ENCODE measurements at regions not wholly inside any gene's neighbourhood (a gene's known extent, or its start where the extent isn't known, plus 50 kb on each side); places are given as distances from the start of the nearest gene placed in this dataset.
"Not testable (repeated sequence)": the region's sequence is repeated elsewhere in the genome, so short reads cannot be mapped to it uniquely, and the experiment has no call there.

DNA sequence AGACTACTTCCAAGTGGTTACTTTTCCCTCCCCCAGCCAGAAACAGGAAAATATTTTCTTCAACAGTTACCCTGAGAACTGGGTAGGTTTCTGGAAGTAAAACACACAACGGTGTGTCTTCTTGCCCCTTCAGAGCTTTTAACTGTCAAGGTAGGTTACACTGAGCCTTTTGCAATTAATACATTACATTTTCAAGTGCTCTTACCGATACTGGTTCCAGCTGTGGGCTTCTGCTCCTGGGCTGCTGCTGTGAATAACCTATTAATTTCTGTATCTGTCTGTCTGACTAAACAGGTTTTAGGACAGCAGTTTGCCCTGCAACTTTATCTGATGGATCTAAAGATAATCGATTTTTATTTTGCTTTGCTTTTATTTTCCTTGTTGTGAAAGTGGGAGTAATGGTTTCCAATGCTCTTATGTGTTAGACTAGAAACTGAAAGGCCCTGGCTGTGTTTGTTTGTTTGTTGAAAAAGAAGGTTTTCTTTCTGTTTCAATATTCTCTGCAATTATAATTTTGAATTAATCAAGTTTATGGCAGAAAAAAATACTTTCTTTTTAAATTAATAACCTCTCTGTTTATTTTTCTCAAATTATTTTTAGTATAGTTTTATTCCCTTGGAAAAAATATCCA, 196.7 kb upstream of the SLITRK6 start:
- no peak for DNase-seq
- no peaks in the 10 kb centered on the region for H3K36me3 ChIP-seq (replicated peaks; ENCODE audit: control insufficient read depth, insufficient read depth, low read length)
- no peak overlapping the region for H3K4me3 ChIP-seq (ENCODE audit: insufficient read depth, low read depth, low read length)
- no peaks in the 10 kb centered on the region for H3K27me3 ChIP-seq (ENCODE audit: control insufficient read depth, insufficient read depth, low read length)

DNA sequence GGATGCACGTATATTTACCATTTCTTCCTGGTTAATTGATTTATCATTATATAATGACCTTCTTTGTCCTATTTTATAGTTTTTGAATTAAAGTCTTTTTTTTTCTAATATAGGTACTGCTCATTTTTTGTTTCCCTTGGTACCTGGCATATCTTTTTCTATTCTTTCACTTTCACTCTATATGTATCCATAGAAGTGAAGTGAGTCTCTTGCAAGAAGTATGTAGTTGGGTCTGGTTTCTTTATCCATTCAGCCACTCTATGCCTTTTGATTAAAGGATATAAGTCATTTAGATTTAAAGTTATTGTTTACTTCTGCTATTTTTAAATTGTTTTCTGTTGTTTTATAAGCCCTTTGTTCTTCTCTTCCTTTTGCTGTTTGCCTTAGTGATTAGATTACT, 194.3 kb upstream of the SLITRK6 start:
- Histone ChIP-seq H3K36me3 (replicated peaks; ENCODE audit: control insufficient read depth, insufficient read depth, low read length) (no peaks in the 10 kb centered on the region), H3K4me3 (ENCODE audit: insufficient read depth, low read depth, low read length) (no peak overlapping the region), H3K27me3 (ENCODE audit: control insufficient read depth, insufficient read depth, low read length) (no peaks in the 10 kb centered on the region)
- no peak for DNase-seq

DNA sequence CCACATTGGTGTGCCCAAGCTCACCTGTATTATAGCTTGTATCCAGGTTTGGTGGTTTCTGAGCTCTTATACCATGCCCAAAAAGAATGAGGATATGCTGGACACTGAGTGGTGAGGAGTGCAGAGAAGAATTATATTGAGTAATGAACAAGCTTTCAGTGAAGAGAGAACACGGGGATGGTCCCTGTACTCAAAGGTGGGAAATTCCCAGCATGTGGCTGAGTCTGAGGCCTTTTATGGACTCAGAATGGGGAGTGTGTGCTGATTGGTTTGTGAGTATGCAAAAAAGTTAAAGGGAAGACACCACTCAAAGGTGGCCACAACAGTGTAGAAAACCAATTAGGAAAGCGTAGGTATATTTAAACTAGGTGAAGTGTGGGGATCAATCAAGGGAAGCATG, 191.2 kb upstream of the SLITRK6 start:
- H3K27me3 ChIP-seq (ENCODE audit: control insufficient read depth, insufficient read depth, low read length), result no peaks in the 10 kb centered on the region
- no peak overlapping the region for H3K4me3 ChIP-seq (ENCODE audit: insufficient read depth, low read depth, low read length)
- DNase-seq, result no peak
- no peaks in the 10 kb centered on the region for H3K36me3 ChIP-seq (replicated peaks; ENCODE audit: control insufficient read depth, insufficient read depth, low read length)

DNA sequence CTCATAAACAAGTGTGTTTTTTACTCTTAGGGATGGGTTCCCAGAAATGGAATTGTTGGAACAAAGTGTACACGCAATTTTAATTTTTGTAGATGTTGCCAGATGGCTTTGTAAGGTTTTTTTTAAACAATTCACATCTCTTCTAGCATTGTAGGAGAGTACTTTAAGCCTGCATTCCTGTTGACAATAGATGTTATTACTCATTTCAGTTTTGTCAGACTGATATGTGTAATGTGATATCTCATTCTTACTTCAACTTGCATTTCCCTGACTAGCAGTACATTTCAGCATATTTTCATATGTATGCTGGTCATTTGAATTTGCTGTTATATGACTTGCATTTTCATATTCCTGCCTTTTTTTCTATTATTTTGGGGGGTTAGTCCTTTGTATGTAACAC, 186.6 kb upstream of the SLITRK6 start:
- H3K4me3 ChIP-seq (ENCODE audit: insufficient read depth, low read depth, low read length), result no peak overlapping the region
- no peak for DNase-seq
- no peaks in the 10 kb centered on the region for H3K36me3 ChIP-seq (replicated peaks; ENCODE audit: control insufficient read depth, insufficient read depth, low read length)
- H3K27me3 ChIP-seq (ENCODE audit: control insufficient read depth, insufficient read depth, low read length), result no peaks in the 10 kb centered on the region

DNA sequence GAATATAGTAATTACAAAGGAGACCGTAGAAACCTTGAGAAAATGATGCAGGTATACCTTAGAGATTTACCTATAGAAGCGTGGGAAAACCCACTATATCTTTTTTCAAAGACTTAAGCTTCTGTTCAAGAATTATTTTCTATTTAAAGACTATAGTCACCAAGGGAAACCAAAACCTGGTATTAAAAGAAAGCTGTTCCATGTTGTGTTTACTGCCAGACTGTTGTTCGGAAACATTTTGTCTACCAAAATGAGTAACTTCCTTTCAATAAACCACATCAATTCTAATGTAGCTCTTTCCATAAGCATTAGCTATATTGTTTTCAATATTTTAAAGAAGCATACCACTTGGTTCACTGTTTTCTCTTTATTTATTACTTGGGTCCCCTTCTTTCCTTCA, 182.9 kb upstream of the SLITRK6 start:
- Histone ChIP-seq H3K4me3 (ENCODE audit: insufficient read depth, low read depth, low read length) (no peak overlapping the region), H3K36me3 (replicated peaks; ENCODE audit: control insufficient read depth, insufficient read depth, low read length) (no peaks in the 10 kb centered on the region), H3K27me3 (ENCODE audit: control insufficient read depth, insufficient read depth, low read length) (no peaks in the 10 kb centered on the region)
- no peak for DNase-seq

DNA sequence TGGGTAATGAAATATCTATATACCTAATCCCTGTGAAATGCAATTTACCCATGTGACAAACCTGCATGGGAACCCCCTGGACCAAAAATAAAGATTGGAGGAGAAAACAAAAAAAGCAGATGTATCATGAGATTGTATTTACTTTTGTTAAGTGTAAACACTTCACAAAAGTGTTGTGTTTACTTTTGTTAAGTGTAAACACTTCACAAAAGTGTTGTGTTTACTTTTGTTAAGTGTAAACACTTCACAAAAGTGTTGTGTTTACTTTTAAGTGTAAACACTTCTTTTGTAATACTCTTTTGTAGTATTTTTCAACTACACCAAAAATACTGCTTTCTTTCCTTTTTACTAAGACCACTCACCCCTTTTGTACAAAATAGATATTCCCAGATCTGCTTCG, 181.2 kb upstream of the SLITRK6 start:
- H3K36me3 ChIP-seq (replicated peaks; ENCODE audit: control insufficient read depth, insufficient read depth, low read length); DNase-seq: not testable (repeated sequence)

DNA sequence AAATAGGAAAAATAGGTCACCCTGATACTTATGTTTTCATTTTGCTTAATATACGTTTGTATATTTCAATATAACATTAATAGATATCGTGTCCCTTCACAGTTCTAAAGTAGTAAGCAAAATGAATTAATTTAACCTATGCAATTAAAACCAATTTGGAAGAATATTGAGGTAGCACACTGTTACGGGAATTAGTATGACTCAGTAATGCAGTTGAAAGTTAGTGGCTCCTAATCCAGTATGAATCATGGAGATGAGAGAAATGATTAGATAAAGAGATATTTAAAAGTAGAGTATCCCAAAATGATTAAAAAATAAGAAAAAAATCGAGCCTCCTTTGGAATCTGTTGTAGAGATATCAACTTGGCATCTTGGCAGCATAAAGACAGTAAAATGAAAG, 177.0 kb upstream of the SLITRK6 start:
- no peak for DNase-seq
- no peak overlapping the region for H3K4me3 ChIP-seq (ENCODE audit: insufficient read depth, low read depth, low read length)
- H3K27me3 ChIP-seq (ENCODE audit: control insufficient read depth, insufficient read depth, low read length), result no peaks in the 10 kb centered on the region
- no peaks in the 10 kb centered on the region for H3K36me3 ChIP-seq (replicated peaks; ENCODE audit: control insufficient read depth, insufficient read depth, low read length)

More for the DNA sequence above, 181.2 kb upstream of the SLITRK6 start:
- not testable (repeated sequence) for H3K27me3 ChIP-seq (ENCODE audit: control insufficient read depth, insufficient read depth, low read length); H3K4me3 ChIP-seq (ENCODE audit: insufficient read depth, low read depth, low read length)

DNA sequence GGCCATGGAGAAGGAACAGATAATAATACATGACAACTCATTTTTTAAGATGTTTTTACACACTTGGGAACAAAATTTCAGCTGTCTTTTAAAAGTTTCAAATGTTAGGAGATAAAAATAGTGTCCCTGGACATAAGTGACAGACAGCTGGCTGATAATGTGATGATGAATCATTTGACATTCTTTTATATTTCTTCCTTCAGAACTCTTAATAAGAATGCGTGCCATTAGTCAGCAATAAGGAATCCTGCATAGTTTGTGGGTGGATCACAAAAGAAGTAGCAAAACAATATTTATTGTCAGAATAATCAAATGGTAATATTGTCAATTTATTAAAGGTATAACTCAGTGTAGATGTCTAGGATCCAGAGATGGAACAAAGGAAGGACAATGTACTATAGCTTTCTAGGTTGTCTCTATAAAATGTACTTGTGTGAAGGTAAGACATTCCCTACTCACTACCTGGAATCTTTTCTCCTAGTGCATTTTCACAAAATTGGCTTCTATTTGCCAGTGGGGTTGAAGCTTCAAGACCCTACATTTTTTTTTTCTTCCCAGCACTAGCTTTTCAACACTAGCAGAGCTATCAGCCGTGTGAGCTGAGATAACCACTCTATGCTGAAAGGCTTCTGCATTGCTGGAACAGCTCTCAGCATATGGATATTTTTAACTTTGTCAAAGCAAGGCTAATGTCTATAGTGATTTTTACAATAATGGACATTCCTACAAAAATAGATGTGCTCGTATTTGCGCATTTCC, 175.6 kb upstream of the SLITRK6 start:
- Histone ChIP-seq H3K36me3 (replicated peaks; ENCODE audit: control insufficient read depth, insufficient read depth, low read length) (no peaks in the 10 kb centered on the region), H3K4me3 (ENCODE audit: insufficient read depth, low read depth, low read length) (no peak overlapping the region), H3K27me3 (ENCODE audit: control insufficient read depth, insufficient read depth, low read length) (no peaks in the 10 kb centered on the region)
- no peak for DNase-seq

DNA sequence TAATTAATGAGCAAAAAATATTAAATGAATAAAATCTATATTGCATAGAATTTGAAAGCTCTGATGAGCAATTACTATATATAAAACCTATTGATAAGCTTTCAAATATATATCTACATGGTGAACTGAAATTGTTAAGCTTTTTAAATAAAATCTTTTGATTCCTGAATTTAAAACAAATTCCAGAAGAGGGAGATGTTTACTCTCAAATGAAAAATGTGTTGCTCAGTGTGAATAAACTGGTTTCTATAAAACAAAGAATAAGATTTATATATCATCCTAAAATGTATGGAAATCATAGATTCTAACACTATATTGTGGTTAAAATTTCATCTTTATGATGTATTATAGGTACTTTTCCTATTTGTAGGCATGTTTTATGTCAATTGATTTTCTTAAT, 171.5 kb upstream of the SLITRK6 start:
- Histone ChIP-seq H3K27me3 (ENCODE audit: control insufficient read depth, insufficient read depth, low read length) (no peaks in the 10 kb centered on the region), H3K4me3 (ENCODE audit: insufficient read depth, low read depth, low read length) (no peak overlapping the region), H3K36me3 (replicated peaks; ENCODE audit: control insufficient read depth, insufficient read depth, low read length) (no peaks in the 10 kb centered on the region)
- no peak for DNase-seq

DNA sequence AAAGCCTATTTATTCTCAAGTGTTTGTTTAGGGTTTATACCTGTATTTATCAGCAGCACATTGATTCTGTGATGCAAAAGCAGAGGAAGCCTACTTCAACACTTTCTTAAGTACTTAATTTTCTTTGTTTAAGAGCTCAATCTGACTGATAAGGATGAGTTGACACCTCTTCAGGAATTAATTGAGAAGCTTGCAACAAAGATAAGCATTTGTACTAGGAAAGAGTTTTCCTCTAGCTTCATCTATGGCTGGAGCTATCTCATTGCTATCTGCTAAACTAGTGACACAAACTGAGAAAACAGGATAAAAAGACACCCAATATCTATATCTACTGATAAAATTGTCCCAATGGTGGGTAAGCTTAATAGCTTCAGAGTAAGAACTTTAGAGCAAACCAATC, 170.1 kb upstream of the SLITRK6 start:
- Histone ChIP-seq H3K27me3 (ENCODE audit: control insufficient read depth, insufficient read depth, low read length) (no peaks in the 10 kb centered on the region), H3K4me3 (ENCODE audit: insufficient read depth, low read depth, low read length) (no peak overlapping the region), H3K36me3 (replicated peaks; ENCODE audit: control insufficient read depth, insufficient read depth, low read length) (no peaks in the 10 kb centered on the region)
- DNase-seq, result no peak

DNA sequence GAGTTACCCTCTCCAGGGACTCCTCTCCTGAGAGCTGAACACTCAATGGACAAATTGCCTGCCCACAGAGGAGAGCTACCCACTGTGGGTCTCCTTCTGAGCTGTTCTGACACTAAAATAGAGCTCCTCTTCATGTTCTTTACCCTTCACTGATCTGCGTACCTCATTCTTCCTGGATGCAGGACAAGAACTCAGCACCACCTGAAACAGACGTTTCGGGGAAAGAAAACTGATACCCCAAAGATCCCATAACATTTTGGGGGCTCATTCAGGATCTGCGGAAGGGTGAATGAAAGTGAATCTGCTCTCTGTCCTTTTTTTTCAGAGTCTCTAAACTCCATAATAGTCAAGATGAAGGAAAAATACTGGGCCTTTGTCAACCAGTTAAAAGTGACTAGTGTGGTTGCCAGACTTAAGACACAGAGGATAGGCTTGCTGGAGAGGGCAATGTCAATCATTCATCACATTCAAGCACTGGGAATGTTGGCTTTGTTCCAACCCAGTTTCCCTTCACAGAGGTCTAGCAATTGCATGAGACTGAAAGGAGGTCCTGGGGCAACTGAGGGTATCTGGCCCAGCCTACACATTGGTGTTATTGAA, 136.7 kb upstream of the SLITRK6 start:
- Histone ChIP-seq H3K27me3 (ENCODE audit: control insufficient read depth, insufficient read depth, low read length) (no peaks in the 10 kb centered on the region), H3K36me3 (replicated peaks; ENCODE audit: control insufficient read depth, insufficient read depth, low read length) (no peaks in the 10 kb centered on the region), H3K4me3 (ENCODE audit: insufficient read depth, low read depth, low read length) (no peak overlapping the region)
- DNase-seq, result no peak

DNA sequence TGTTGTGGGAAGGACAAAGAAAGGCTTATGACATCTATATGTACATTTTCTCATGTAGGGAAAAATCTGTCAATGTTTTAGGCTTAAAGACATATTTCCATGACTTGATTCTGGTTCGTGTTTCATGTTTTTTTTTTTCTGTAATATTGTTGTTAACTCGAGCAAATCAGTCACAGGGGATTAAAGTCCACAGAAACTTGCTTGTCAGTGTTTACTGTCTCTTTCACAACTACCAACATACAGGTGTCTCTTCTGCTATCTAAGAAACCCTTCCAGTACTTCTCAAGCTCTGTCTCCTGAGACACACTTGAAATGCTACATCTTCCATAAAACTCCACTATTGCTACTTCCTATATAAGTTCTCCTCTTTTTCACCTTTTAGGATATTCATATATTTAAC, 130.9 kb upstream of the SLITRK6 start:
- DNase-seq, result no peak
- Histone ChIP-seq H3K36me3 (replicated peaks; ENCODE audit: control insufficient read depth, insufficient read depth, low read length) (no peaks in the 10 kb centered on the region), H3K4me3 (ENCODE audit: insufficient read depth, low read depth, low read length) (no peak overlapping the region), H3K27me3 (ENCODE audit: control insufficient read depth, insufficient read depth, low read length) (no peaks in the 10 kb centered on the region)

DNA sequence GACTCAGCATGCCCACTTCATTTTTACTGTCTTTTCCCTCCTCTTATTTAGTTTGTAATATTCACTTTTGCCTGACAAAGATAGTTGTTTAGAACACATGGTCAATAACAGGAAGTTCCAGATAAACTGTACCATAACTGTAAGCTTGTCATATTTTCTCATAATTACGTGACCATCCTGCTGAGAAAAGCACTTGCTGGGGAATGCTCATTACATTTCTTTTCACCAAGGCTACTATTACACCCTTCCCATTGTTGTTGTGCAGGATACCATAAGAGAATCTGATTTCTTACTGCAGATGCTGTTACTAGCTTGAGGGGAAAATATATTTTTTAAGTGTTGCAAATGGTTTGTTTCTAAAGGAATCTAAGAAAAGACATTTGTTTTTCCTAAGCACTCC, 111.7 kb upstream of the SLITRK6 start:
- no peak overlapping the region for H3K4me3 ChIP-seq (ENCODE audit: insufficient read depth, low read depth, low read length)
- DNase-seq, result no peak
- H3K36me3 ChIP-seq (replicated peaks; ENCODE audit: control insufficient read depth, insufficient read depth, low read length), result no peaks in the 10 kb centered on the region
- no peaks in the 10 kb centered on the region for H3K27me3 ChIP-seq (ENCODE audit: control insufficient read depth, insufficient read depth, low read length)

DNA sequence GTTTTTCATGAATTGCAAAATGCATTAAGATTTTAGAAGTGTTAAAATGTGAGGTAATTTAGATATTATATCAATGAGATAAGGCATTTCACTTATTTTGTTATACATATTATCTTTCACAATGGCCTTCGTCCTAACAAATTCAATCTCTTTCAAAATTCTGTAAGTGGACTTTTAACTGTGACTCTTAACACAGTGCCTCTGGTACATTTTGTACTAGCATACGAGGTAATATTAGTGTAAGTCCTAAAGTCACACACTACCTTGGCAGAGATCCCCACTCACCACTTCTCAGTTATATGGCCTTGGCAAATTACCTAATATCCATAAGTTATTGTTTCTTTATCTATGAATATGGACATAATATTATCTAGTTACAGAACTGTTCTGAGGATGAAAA, 101.3 kb upstream of the SLITRK6 start:
- Histone ChIP-seq H3K27me3 (ENCODE audit: control insufficient read depth, insufficient read depth, low read length) (no peaks in the 10 kb centered on the region), H3K36me3 (replicated peaks; ENCODE audit: control insufficient read depth, insufficient read depth, low read length) (no peaks in the 10 kb centered on the region), H3K4me3 (ENCODE audit: insufficient read depth, low read depth, low read length) (no peak overlapping the region)
- DNase-seq, result no peak

Data from H7 (cell line).